Endodermal cell (in vitro differentiated cells): ENCODE measurements at regions not wholly inside any gene's neighbourhood (a gene's known extent, or its start where the extent isn't known, plus 50 kb on each side); places are given as distances from the start of the nearest gene placed in this dataset.

Experiments used
- DNase-seq: peaks from one replicate; pipeline ENCODE4 v3.0.0-alpha.2; 2017
- H3K27ac ChIP-seq: 2 replicates; pipeline ENCODE4 v1.5.1; 2013; ENCODE audit warnings: mild to moderate bottlenecking, low read depth, low read length, moderate library complexity
- H3K27me3 ChIP-seq: 2 replicates; pipeline ENCODE4 v1.6.1; 2013; ENCODE audit warnings: mild to moderate bottlenecking, low read length, moderate library complexity; ENCODE audit not compliant: insufficient read depth, control insufficient read depth, poor library complexity, severe bottlenecking
- H3K36me3 ChIP-seq: 2 replicates; pipeline ENCODE4 v1.7.0; 2013; ENCODE audit warnings: mild to moderate bottlenecking, low read length, moderate library complexity; ENCODE audit not compliant: control insufficient read depth, insufficient read depth
- H3K4me1 ChIP-seq: one replicate; pipeline ENCODE4 v1.7.0; 2013; ENCODE audit warnings: low read length; ENCODE audit not compliant: control insufficient read depth, insufficient read depth
- H3K4me3 ChIP-seq: 2 replicates; pipeline ENCODE4 v1.5.1; 2013; ENCODE audit warnings: mild to moderate bottlenecking, low read length, moderate library complexity
- H3K9ac ChIP-seq: 2 replicates; pipeline ENCODE4 v1.6.1; 2013; ENCODE audit warnings: mild to moderate bottlenecking, low read length, moderate library complexity; ENCODE audit not compliant: poor library complexity, severe bottlenecking; ENCODE audit errors: extremely low read depth
- H3K9me3 ChIP-seq: 2 replicates; pipeline ENCODE4 v1.6.1; 2013; ENCODE audit warnings: mild to moderate bottlenecking, low read length, moderate library complexity; ENCODE audit not compliant: control insufficient read depth
- H3K27ac Mint-ChIP-seq: 2 replicates; pipeline ENCODE4 v1.8.0; 2020; ENCODE audit warnings: mixed read lengths
- H3K27me3 Mint-ChIP-seq: 2 replicates; pipeline ENCODE4 v1.8.0; 2021; ENCODE audit warnings: mild to moderate bottlenecking, mixed read lengths; ENCODE audit not compliant: insufficient read depth
- H3K36me3 Mint-ChIP-seq: 2 replicates; pipeline ENCODE4 v1.8.0; 2020; ENCODE audit warnings: low read depth, mixed read lengths
- H3K4me1 Mint-ChIP-seq: 2 replicates; pipeline ENCODE4 v1.8.0; 2020; ENCODE audit warnings: mixed read lengths
- H3K4me3 Mint-ChIP-seq: 2 replicates; pipeline ENCODE4 v1.8.0; 2020; ENCODE audit warnings: mild to moderate bottlenecking, moderate library complexity, mixed read lengths
- H3K9me3 Mint-ChIP-seq: 2 replicates; pipeline ENCODE4 v1.8.0; 2020; ENCODE audit warnings: mild to moderate bottlenecking, mixed read lengths
- WGBS, 2 experiments: methylation state at CpG; one replicate each; pipeline versions ENCODE4 v1.1.5 to v1.1.7; 2013; ENCODE audit warnings: missing lambda C conversion rate in 2 of 2, mixed read lengths in 1 of 2; ENCODE audit not compliant: insufficient coverage in 1 of 2, insufficient read length in 1 of 2; 5-methylcytosine and 5-hydroxymethylcytosine counted together
- TF ChIP-seq, protein P1 (sequence below): fragments of 200-600 bp; sonication (generic); conservative IDR thresholded peaks from 2 replicates; pipeline ENCODE4 v1.5.0; 2021; ENCODE audit warnings: antibody characterized with exemption, mild to moderate bottlenecking

DNA sequence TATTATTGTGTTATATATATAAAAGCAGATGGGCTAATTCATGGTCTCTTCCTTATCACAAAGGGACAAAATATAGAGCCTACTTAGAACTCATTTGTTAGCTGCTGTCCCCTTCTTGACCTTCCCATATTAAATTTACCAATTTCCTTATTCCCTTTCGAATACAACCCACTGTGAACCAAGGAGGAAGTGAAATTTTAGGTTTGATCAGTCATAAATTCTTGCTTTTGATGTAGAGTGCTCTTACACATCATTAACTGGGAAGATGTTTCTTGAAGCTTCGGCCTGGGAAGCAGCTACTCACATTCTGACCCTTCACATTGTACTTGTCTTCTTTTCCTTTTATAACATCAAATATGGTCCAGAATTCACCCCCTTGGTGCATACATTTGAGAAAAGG is 579.0 kb downstream of the LRFN5 start:
- Mint-ChIP-seq H3K9me3 (no peaks in the 10 kb centered on the region), H3K27me3 (no peaks in the 10 kb centered on the region), H3K36me3 (no peaks in the 10 kb centered on the region), H3K27ac (no peak overlapping the region), H3K4me1 (no peaks in the 10 kb centered on the region), H3K4me3 (no peak overlapping the region)
- H3K27me3 ChIP-seq, result no peaks in the 10 kb centered on the region
- WGBS, 2 experiments, result 91% methylated on average over 2 of the region's 2 CpGs; no CpG with 5 or more reads in 1 of the 2 experiments
- DNase-seq, result no peak
- no peaks in the 10 kb centered on the region for H3K9me3 ChIP-seq
- H3K27ac ChIP-seq, result no peak overlapping the region
- no peak overlapping the region for H3K9ac ChIP-seq
- H3K4me3 ChIP-seq, result no peak overlapping the region
- no peaks in the 10 kb centered on the region for H3K36me3 ChIP-seq
- H3K4me1 ChIP-seq, result no peaks in the 10 kb centered on the region
- TF ChIP-seq, protein P1, sequence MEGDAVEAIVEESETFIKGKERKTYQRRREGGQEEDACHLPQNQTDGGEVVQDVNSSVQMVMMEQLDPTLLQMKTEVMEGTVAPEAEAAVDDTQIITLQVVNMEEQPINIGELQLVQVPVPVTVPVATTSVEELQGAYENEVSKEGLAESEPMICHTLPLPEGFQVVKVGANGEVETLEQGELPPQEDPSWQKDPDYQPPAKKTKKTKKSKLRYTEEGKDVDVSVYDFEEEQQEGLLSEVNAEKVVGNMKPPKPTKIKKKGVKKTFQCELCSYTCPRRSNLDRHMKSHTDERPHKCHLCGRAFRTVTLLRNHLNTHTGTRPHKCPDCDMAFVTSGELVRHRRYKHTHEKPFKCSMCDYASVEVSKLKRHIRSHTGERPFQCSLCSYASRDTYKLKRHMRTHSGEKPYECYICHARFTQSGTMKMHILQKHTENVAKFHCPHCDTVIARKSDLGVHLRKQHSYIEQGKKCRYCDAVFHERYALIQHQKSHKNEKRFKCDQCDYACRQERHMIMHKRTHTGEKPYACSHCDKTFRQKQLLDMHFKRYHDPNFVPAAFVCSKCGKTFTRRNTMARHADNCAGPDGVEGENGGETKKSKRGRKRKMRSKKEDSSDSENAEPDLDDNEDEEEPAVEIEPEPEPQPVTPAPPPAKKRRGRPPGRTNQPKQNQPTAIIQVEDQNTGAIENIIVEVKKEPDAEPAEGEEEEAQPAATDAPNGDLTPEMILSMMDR, result no peak

DNA sequence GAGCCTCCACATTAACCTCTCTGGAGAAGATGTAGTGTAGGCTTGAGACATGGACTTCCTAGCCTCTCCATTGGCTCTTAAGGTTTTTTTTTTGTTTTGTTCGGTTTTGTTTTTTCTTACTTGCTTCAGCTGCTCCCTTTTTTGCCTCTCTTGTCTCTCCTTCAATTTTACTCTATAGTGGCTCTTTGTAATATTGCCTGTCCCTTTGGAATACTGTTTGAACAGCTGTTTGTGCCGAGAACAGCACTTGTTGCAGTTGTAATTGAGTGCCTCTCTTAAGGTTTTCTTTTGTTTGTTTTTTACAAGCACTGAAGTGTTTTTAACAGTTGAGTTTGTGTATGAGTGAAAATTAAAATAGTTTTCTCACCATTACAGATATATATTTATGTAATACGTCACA is 567.7 kb downstream of the LRFN5 start:
- WGBS, 2 experiments, result 85% methylated on average over 2 of the region's 3 CpGs; no CpG with 5 or more reads in 1 of the 2 experiments
- no peak overlapping the region for H3K4me3 ChIP-seq
- TF ChIP-seq, protein P1, result no peak
- no peaks in the 10 kb centered on the region for H3K4me1 ChIP-seq
- Mint-ChIP-seq H3K4me1 (no peaks in the 10 kb centered on the region), H3K27me3 (no peaks in the 10 kb centered on the region), H3K36me3 (no peaks in the 10 kb centered on the region), H3K9me3 (no peaks in the 10 kb centered on the region), H3K27ac (no peak overlapping the region), H3K4me3 (no peak overlapping the region)
- no peak for DNase-seq
- no peaks in the 10 kb centered on the region for H3K36me3 ChIP-seq
- H3K9me3 ChIP-seq, result no peaks in the 10 kb centered on the region
- no peak overlapping the region for H3K9ac ChIP-seq
- no peak overlapping the region for H3K27ac ChIP-seq
- no peaks in the 10 kb centered on the region for H3K27me3 ChIP-seq

DNA sequence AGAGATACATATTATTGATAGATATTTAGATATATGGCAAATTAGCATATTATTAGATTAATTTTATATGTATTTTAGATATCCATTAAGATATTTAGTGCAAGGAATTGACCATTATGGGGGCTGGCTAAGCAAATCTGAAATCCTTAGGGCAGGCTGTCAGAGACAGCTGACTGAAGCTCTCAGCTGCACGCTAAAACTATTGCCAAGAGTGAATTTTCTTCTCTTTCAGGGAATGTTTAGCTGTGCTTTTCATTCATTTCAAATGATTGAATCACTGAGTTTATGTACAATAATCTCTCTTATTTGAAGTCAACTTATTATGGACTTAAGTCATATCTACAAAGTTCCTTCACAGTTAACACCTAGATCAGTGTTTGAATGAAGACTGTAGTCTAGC is 566.5 kb downstream of the LRFN5 start:
- H3K9ac ChIP-seq, result no peak overlapping the region
- TF ChIP-seq, protein P1, result no peak

More for the DNA sequence above, 566.5 kb downstream of the LRFN5 start:
- DNase-seq, result no peak
- no peak overlapping the region for H3K4me3 ChIP-seq
- no peaks in the 10 kb centered on the region for H3K9me3 ChIP-seq
- Mint-ChIP-seq H3K9me3 (no peaks in the 10 kb centered on the region), H3K27ac (no peak overlapping the region), H3K4me3 (no peak overlapping the region), H3K36me3 (no peaks in the 10 kb centered on the region), H3K4me1 (no peaks in the 10 kb centered on the region), H3K27me3 (no peaks in the 10 kb centered on the region)
- H3K36me3 ChIP-seq, result no peaks in the 10 kb centered on the region
- H3K4me1 ChIP-seq, result no peaks in the 10 kb centered on the region
- H3K27ac ChIP-seq, result no peak overlapping the region
- WGBS, 2 experiments, result 85 to 100% methylated on average over 1 of the region's 1 CpG
- no peaks in the 10 kb centered on the region for H3K27me3 ChIP-seq
